Activated T-cell treated with anti-CD3 and anti-CD28 coated beads for 24 hours (primary cell): ENCODE measurements at regions not wholly inside any gene's neighbourhood (a gene's known extent, or its start where the extent isn't known, plus 50 kb on each side); places are given as distances from the start of the nearest gene placed in this dataset.

Experiments
- DNase-seq: peaks from one replicate; pipeline ENCODE4 v3.0.0-alpha.2; 2020; ENCODE audit warnings: low read depth

GRCh38 chr4:115938764-115939443 lies 825.5 kb upstream of the NDST4 start:
- DNase-seq: no peak

GRCh38 chr4:115929373-115929772 lies 816.0 kb upstream of the NDST4 start:
- DNase-seq: no peak

GRCh38 chr4:115927382-115927781 lies 814.0 kb upstream of the NDST4 start:
- DNase-seq: no peak

GRCh38 chr4:115923152-115923551 lies 809.7 kb upstream of the NDST4 start:
- no peak for DNase-seq

GRCh38 chr4:115920637-115921036 lies 807.2 kb upstream of the NDST4 start:
- no peak for DNase-seq

- DNase-seq: no peak
Measured at GRCh38 chr4:115918149-115918548, 804.7 kb upstream of the NDST4 start.

GRCh38 chr4:115906428-115906827 lies 793.0 kb upstream of the NDST4 start:
- no peak for DNase-seq

- DNase-seq: no peak
Measured at GRCh38 chr4:115883847-115884246, 770.4 kb upstream of the NDST4 start.

- no peak for DNase-seq
Measured at GRCh38 chr4:115883231-115883630, 769.8 kb upstream of the NDST4 start.

- DNase-seq: no peak
Measured at GRCh38 chr4:115873048-115873447, 759.6 kb upstream of the NDST4 start.

GRCh38 chr4:115871596-115871995 lies 758.2 kb upstream of the NDST4 start:
- no peak for DNase-seq

GRCh38 chr4:115866364-115866896 lies 753.0 kb upstream of the NDST4 start:
- DNase-seq: no peak

GRCh38 chr4:115865736-115866135 lies 752.3 kb upstream of the NDST4 start:
- DNase-seq: no peak

- DNase-seq: no peak
Measured at GRCh38 chr4:115852767-115853091, 739.3 kb upstream of the NDST4 start.

- no peak for DNase-seq
Measured at GRCh38 chr4:115851918-115852766, 738.7 kb upstream of the NDST4 start.

GRCh38 chr4:115850799-115851509 lies 737.5 kb upstream of the NDST4 start:
- no peak for DNase-seq

GRCh38 chr4:115844180-115844579 lies 730.8 kb upstream of the NDST4 start:
- DNase-seq: no peak

- no peak for DNase-seq
Measured at GRCh38 chr4:115841871-115842270, 728.5 kb upstream of the NDST4 start.

GRCh38 chr4:115834441-115834840 lies 721.0 kb upstream of the NDST4 start:
- no peak for DNase-seq

GRCh38 chr4:115824630-115825029 lies 711.2 kb upstream of the NDST4 start:
- no peak for DNase-seq

- no peak for DNase-seq
Measured at GRCh38 chr4:115803825-115804224, 690.4 kb upstream of the NDST4 start.

GRCh38 chr4:115790812-115791211 lies 677.4 kb upstream of the NDST4 start:
- no peak for DNase-seq
